Activated CD8-positive, alpha-beta T cell treated with anti-CD3 and anti-CD28 coated beads for 36 hours (primary cell): ENCODE measurements at regions not wholly inside any gene's neighbourhood (a gene's known extent, or its start where the extent isn't known, plus 50 kb on each side); places are given as distances from the start of the nearest gene placed in this dataset.

Source experiments
- ATAC-seq: fragments of 200-7000 bp; cut with Tn5 transposase; one replicate; pipeline ENCODE4 v1.10.0; 2021; ENCODE audit warnings: mild to moderate bottlenecking, moderate library complexity
- CTCF ChIA-PET: fragments of 350-600 bp; sonication (Branson Sonifier 250); formaldehyde crosslinking; loops from one replicate; lab custom pipeline; 2021; ENCODE audit warnings: antibody characterized with exemption; lab: Charles Lee
- POLR2A ChIA-PET: fragments of 350-600 bp; sonication (Branson Sonifier 250); formaldehyde crosslinking; loops from one replicate; lab custom pipeline; 2021; ENCODE audit warnings: antibody characterized with exemption; lab: Charles Lee
- DNase-seq: peaks from one replicate; pipeline ENCODE4 v3.0.0-alpha.2; 2020
- H3K27ac Mint-ChIP-seq: one replicate; pipeline ENCODE4 v1.8.0; 2021; ENCODE audit warnings: mild to moderate bottlenecking, mixed read lengths
- H3K27me3 Mint-ChIP-seq: one replicate; pipeline ENCODE4 v1.8.0; 2021; ENCODE audit warnings: mixed read lengths
- H3K36me3 Mint-ChIP-seq: one replicate; pipeline ENCODE4 v1.8.0; 2021; ENCODE audit warnings: low read depth, mixed read lengths
- H3K4me1 Mint-ChIP-seq: one replicate; pipeline ENCODE4 v1.8.0; 2021; ENCODE audit warnings: low read depth, mixed read lengths
- H3K4me3 Mint-ChIP-seq: one replicate; pipeline ENCODE4 v1.8.0; 2021; ENCODE audit warnings: mild to moderate bottlenecking, moderate library complexity, mixed read lengths
- H3K9me3 Mint-ChIP-seq: one replicate; pipeline ENCODE4 v1.8.0; 2021; ENCODE audit warnings: mixed read lengths
- intact Hi-C: fragments of 100-400 bp; cut with micrococcal nuclease; formaldehyde crosslinking; loops from one replicate; pipeline ENCODE4 v1.10.0; 2022
- TF ChIP-seq, protein P1 (sequence below): fragments of 200-600 bp; IDR thresholded peaks from one replicate; pipeline ENCODE4 v1.8.0; 2022; ENCODE audit warnings: antibody characterized with exemption, mild to moderate bottlenecking

- H3K36me3 Mint-ChIP-seq = no peaks in the 10 kb centered on the region
- intact Hi-C loops = loop anchor here (2.0 to 10.0 kb wide), 4 partner anchors 44 to 637 kb away; partner anchors contain the start of genes MKX and MPP7
- peaks cover 23% of the 10 kb centered on the region for H3K4me1 Mint-ChIP-seq
- no peaks in the 10 kb centered on the region for H3K27me3 Mint-ChIP-seq
- H3K4me3 Mint-ChIP-seq = no peak overlapping the region
- H3K9me3 Mint-ChIP-seq = no peaks in the 10 kb centered on the region
- ATAC-seq (no peak), DNase-seq (no peak)
- POLR2A ChIA-PET = interaction anchor here (0.9 to 2.1 kb wide), 4 partner anchors 11 to 88 kb away, joined by 3 to 7 read pairs (median 5); partner anchors contain the start of gene MPP7
- TF ChIP-seq, protein P1, sequence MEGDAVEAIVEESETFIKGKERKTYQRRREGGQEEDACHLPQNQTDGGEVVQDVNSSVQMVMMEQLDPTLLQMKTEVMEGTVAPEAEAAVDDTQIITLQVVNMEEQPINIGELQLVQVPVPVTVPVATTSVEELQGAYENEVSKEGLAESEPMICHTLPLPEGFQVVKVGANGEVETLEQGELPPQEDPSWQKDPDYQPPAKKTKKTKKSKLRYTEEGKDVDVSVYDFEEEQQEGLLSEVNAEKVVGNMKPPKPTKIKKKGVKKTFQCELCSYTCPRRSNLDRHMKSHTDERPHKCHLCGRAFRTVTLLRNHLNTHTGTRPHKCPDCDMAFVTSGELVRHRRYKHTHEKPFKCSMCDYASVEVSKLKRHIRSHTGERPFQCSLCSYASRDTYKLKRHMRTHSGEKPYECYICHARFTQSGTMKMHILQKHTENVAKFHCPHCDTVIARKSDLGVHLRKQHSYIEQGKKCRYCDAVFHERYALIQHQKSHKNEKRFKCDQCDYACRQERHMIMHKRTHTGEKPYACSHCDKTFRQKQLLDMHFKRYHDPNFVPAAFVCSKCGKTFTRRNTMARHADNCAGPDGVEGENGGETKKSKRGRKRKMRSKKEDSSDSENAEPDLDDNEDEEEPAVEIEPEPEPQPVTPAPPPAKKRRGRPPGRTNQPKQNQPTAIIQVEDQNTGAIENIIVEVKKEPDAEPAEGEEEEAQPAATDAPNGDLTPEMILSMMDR = no peak
- CTCF ChIA-PET = interaction anchor here (0.7 to 8.9 kb wide), 36 partner anchors 9 to 643 kb away, joined by 3 to 202 read pairs (median 7); partner anchors contain the start of genes MKX and MPP7
- no peak overlapping the region for H3K27ac Mint-ChIP-seq
Observed at GRCh38 chr10:28381466-28381865, 78.6 kb upstream of the MPP7 start.

DNA sequence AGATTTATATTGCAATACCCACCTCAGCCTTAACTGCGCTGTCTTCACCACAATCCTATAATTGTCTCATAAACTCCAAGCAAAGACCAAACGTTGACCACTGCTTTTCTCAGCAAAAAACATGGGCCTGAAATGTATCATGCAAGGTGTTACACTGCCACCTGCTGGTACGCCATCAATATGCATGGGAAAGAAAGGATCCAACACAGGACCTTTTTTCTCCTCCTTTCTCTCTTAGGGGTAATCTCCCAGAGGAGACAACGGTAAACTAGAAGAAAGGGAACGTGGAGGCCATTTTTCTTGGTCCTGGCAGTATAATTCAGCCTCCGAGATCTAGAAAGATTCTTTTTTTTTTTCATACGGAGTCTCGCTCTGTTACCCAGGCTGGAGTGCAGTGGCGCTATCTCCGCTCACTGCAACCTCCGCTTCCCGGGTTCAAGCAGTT is 79.1 kb upstream of the MPP7 start:
- ATAC-seq (peak; percentile 95), DNase-seq (peak; percentile 95)
- POLR2A ChIA-PET = interaction anchor here (0.9 to 2.1 kb wide), 4 partner anchors 12 to 88 kb away, joined by 3 to 7 read pairs (median 5); partner anchors contain the start of gene MPP7
- Mint-ChIP-seq H3K27me3 (no peaks in the 10 kb centered on the region), H3K4me3 (no peak overlapping the region), H3K4me1 (peaks cover 28% of the 10 kb centered on the region), H3K36me3 (no peaks in the 10 kb centered on the region), H3K9me3 (no peaks in the 10 kb centered on the region), H3K27ac (no peak overlapping the region)
- TF ChIP-seq, protein P1 = peak; percentile 92
- CTCF ChIA-PET = interaction anchor here (0.7 to 8.9 kb wide), 37 partner anchors 9 to 643 kb away, joined by 3 to 202 read pairs (median 7); partner anchors contain the start of genes MKX and MPP7
- intact Hi-C loops = loop anchor here (2.0 to 10.0 kb wide), 4 partner anchors 45 to 637 kb away; partner anchors contain the start of genes MKX and MPP7

DNA sequence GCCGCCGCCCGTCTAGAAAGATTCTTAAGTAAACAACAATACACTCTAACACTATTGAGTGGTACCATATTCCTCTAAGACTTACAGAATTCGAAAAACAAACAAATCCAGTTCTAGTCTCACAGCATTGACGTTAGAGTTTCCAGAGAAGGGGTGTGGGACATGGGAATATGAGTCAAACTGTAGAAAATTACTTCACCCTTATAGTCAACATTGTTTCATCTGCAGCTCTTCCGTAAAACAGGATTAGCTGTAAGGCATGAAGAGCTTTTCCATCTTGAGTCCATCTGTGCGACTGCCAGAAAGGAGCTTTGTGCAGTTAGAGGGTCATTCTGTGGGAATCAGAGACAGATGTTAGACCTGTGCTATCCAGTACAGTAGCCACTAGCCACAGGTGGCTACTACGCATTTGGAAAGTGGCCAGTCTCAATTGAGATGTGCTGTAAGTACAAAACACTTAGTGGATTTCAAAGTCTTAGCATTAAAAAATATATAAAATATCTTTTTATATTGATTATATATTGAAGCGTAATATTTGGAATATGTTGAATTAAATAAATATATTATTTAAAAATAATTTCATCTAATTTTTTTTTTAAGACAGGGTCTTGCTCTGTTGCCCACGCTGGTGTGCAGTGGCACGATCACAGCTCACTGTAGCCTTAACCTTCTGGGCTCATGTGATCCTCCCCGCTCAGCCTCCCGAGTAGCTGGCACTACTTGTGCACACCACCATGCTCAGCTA is 79.8 kb upstream of the MPP7 start:
- ATAC-seq (no peak), DNase-seq (no peak)
- no peaks in the 10 kb centered on the region for H3K36me3 Mint-ChIP-seq
- TF ChIP-seq, protein P1 = no peak
- no peak overlapping the region for H3K27ac Mint-ChIP-seq
- H3K4me3 Mint-ChIP-seq = no peak overlapping the region
- intact Hi-C loops = loop anchor here (5.0 to 10.0 kb wide), 2 partner anchors 45 to 638 kb away; partner anchors contain the start of gene MKX
- no peaks in the 10 kb centered on the region for H3K9me3 Mint-ChIP-seq
- ChIA-PET POLR2A (interaction anchor here (1.0 to 1.1 kb wide), 2 partner anchors 120 to 135 kb away, joined by 3 to 4 read pairs; no protein-coding TSS in a partner anchor), CTCF (interaction anchor here (0.7 to 8.9 kb wide), 18 partner anchors 10 to 640 kb away, joined by 3 to 202 read pairs (median 7); partner anchors contain the start of gene MPP7)
- peaks cover 29% of the 10 kb centered on the region for H3K4me1 Mint-ChIP-seq
- no peaks in the 10 kb centered on the region for H3K27me3 Mint-ChIP-seq

DNA sequence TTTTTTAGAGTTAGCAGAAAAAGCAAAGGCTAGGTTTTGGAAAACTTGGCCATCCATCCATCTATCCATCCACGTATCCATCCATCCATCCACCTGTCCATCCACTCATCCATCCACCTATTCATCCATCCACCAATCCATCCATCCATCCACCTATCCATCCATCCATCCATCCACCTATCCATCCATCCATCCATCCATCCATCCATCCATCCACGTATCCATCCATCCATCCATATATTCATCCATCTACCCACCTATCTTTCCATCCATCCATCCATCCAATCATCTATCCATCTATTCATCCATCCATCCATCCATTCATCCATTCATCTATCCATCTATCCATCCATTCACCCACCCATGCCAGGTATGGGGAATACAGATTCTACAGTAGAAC is 81.7 kb upstream of the MPP7 start:
- no peak overlapping the region for H3K4me3 Mint-ChIP-seq
- no peaks in the 10 kb centered on the region for H3K9me3 Mint-ChIP-seq
- TF ChIP-seq, protein P1 = no peak
- H3K36me3 Mint-ChIP-seq = no peaks in the 10 kb centered on the region
- ChIA-PET POLR2A (interaction anchor here (1.2 kb wide), 1 partner anchor 82 kb away, joined by 3 read pairs; no protein-coding TSS in a partner anchor), CTCF (interaction anchor here (1.1 to 8.9 kb wide), 6 partner anchors 8 to 143 kb away, joined by 3 to 202 read pairs (median 34); partner anchors contain the start of gene MPP7)
- no peak for ATAC-seq
- DNase-seq = no peak
- no peak overlapping the region for H3K27ac Mint-ChIP-seq
- no peaks in the 10 kb centered on the region for H3K27me3 Mint-ChIP-seq
- intact Hi-C loops = loop anchor here (5.0 to 10.0 kb wide), 2 partner anchors 47 to 640 kb away; partner anchors contain the start of gene MKX
- peaks cover 25% of the 10 kb centered on the region for H3K4me1 Mint-ChIP-seq
